ENCODE measurements at regions not wholly inside any gene's neighbourhood (a gene's known extent, or its start where the extent isn't known, plus 50 kb on each side); places are given as distances from the start of the nearest gene placed in this dataset.

GRCh38 chr10:44186821-44187220 lies 198.1 kb downstream of the CXCL12 start:
- Histone ChIP-seq H2AFZ (ENCODE audit: low read depth, low read length, poor library complexity, severe bottlenecking) (no peak overlapping the region), H3K4me3 (replicated peaks in 1 of 2; ENCODE audit: low read depth in 1 of 2, low read length in 2 of 2) (no peak overlapping the region), H3K27me3 (ENCODE audit: insufficient read depth, low read length) (no peaks in the 10 kb centered on the region), H4K20me1 (ENCODE audit: insufficient read depth) (no peaks in the 10 kb centered on the region), H3K4me1 (ENCODE audit: control insufficient read depth in 1 of 2, insufficient read depth in 2 of 2, low read length in 2 of 2) (no peaks in the 10 kb centered on the region), H3K36me3 (ENCODE audit: control insufficient read depth in 1 of 2, insufficient read depth in 2 of 2, low read length in 2 of 2) (no peaks in the 10 kb centered on the region), H3K4me2 (ENCODE audit: low read length) (no peak overlapping the region), H3K9me3 (ENCODE audit: control insufficient read depth in 1 of 2, insufficient read depth in 1 of 2, low read depth in 1 of 2, low read length in 2 of 2) (no peaks in the 10 kb centered on the region), H3K27ac (ENCODE audit: low read depth, low read length) (no peak overlapping the region), H3K9me2 (ENCODE audit: insufficient read depth) (no peaks in the 10 kb centered on the region), H3K9ac (ENCODE audit: low read length) (no peak overlapping the region), H3K79me2 (ENCODE audit: insufficient read depth, low read length) (no peaks in the 10 kb centered on the region)
- no peak for ATAC-seq
- RAD21 ChIA-PET (ENCODE audit: low non-redundant PET in 1 of 2, low total read pairs in 2 of 2, uncharacterized antibody in 2 of 2, unreplicated experiment in 2 of 2): no interaction called here
- TF ChIP-seq ATF3 (IDR thresholded peaks at IDR 0.05) (no peak), REST (IDR thresholded peaks at IDR 0.05; ENCODE audit: low read depth) (no peak), EZH2 (IDR thresholded peaks at IDR 0.05) (no peak), YY1 (IDR thresholded peaks at IDR 0.05; ENCODE audit: extremely low read depth, insufficient replicate concordance, low read depth, low read length) (no peak), ELF1 (IDR thresholded peaks at IDR 0.05; ENCODE audit: borderline replicate concordance, low read depth) (no peak), EZH2phosphoT487 (IDR thresholded peaks at IDR 0.05; ENCODE audit: borderline replicate concordance) (no peak), POLR2AphosphoS5 (IDR thresholded peaks at IDR 0.05; ENCODE audit: low read depth, low read length) (no peak), CTCF (IDR thresholded peaks at IDR 0.05 in 2 of 3, conservative IDR thresholded peaks at IDR 0.05 in 1 of 3; ENCODE audit: borderline replicate concordance in 1 of 3, insufficient read depth in 1 of 3, low read depth in 2 of 3, low read length in 2 of 3) (no peak)
- DNase-seq (ENCODE audit: low read depth, low spot score): no peak
- POLR2A ChIA-PET: no interaction called here
- CTCF ChIA-PET: no interaction called here
- intact Hi-C loops (cut with micrococcal nuclease): no loop called here
- BruUV-seq (replicated peaks): no TSS peak

All from HCT116 (cell line).